Head of caudate nucleus (tissue), 42 donors: ENCODE measurements at regions not wholly inside any gene's neighbourhood (a gene's known extent, or its start where the extent isn't known, plus 50 kb on each side); places are given as distances from the start of the nearest gene placed in this dataset.
"Not testable (repeated sequence)": the region's sequence is repeated elsewhere in the genome, so short reads cannot be mapped to it uniquely, and the experiment has no call there.

Experiments
- DNase-seq, 42 donors: peaks; one replicate each; pipeline versions ENCODE4 v3.0.0 to v3.0.0-alpha.2; 2020 to 2021; ENCODE audit warnings: mixed read lengths in 7 of 42
- intact Hi-C: fragments of 100-400 bp; cut with DNase I; formaldehyde crosslinking; loops from one replicate; pipeline ENCODE4 v1.15.0; 2022

- DNase-seq, intact Hi-C loops: not testable (repeated sequence)
Observed at GRCh38 chr1:145488193-145488933, 63.0 kb upstream of the NBPF20 start.

GRCh38 chr1:145487156-145487555, 61.8 kb upstream of the NBPF20 start:
- DNase-seq, intact Hi-C loops: not testable (repeated sequence)

- DNase-seq, intact Hi-C loops: not testable (repeated sequence)
Observed at GRCh38 chr1:145484257-145484656, 58.9 kb upstream of the NBPF20 start.

GRCh38 chr1:145482214-145482860, 56.9 kb upstream of the NBPF20 start:
- intact Hi-C loops, DNase-seq: not testable (repeated sequence)

GRCh38 chr1:145475962-145476361, 50.6 kb upstream of the NBPF20 start:
- DNase-seq, intact Hi-C loops: not testable (repeated sequence)

GRCh38 chr1:145475369-145475915, 50.0 kb upstream of the NBPF20 start:
- intact Hi-C loops = not testable (repeated sequence)
- peak in 15 of 42 donors; percentile 2 to 39 (median 15) for DNase-seq
